Stimulated activated memory B cell treated with anti-CD40 and anti-IgM and Interleukin-4, amounts not matched to agents 10 μg/mL and 1 μg/mL and 100 μg/mL, for 72 hours (primary cell): ENCODE measurements at regions not wholly inside any gene's neighbourhood (a gene's known extent, or its start where the extent isn't known, plus 50 kb on each side); places are given as distances from the start of the nearest gene placed in this dataset.

Source experiments
- ATAC-seq: fragments of 150-1000 bp; cut with Tn5 transposase; 2 replicates; pipeline ENCODE4 v1.10.0; 2021
- H3K27ac Mint-ChIP-seq: one replicate; pipeline ENCODE4 v1.8.0; 2022; ENCODE audit warnings: mild to moderate bottlenecking, mixed read lengths
- H3K27me3 Mint-ChIP-seq: one replicate; pipeline ENCODE4 v1.8.0; 2022; ENCODE audit warnings: mixed read lengths
- H3K36me3 Mint-ChIP-seq: one replicate; pipeline ENCODE4 v1.8.0; 2022; ENCODE audit warnings: mixed read lengths
- H3K4me1 Mint-ChIP-seq: one replicate; pipeline ENCODE4 v1.8.0; 2022; ENCODE audit warnings: mixed read lengths
- H3K4me3 Mint-ChIP-seq: one replicate; pipeline ENCODE4 v1.8.0; 2022; ENCODE audit warnings: mild to moderate bottlenecking, moderate library complexity, mixed read lengths
- H3K9me3 Mint-ChIP-seq: one replicate; pipeline ENCODE4 v1.8.0; 2022; ENCODE audit warnings: mixed read lengths

GRCh38 chr14:38143170-38143569 lies 64.5 kb upstream of the SSTR1 start:
- Mint-ChIP-seq H3K4me1 (no peaks in the 10 kb centered on the region), H3K27ac (no peak overlapping the region), H3K36me3 (no peaks in the 10 kb centered on the region), H3K9me3 (peaks cover 9% of the 10 kb centered on the region), H3K4me3 (no peak overlapping the region), H3K27me3 (no peaks in the 10 kb centered on the region)
- no peak for ATAC-seq

GRCh38 chr14:38143659-38144505 lies 63.8 kb upstream of the SSTR1 start:
- Mint-ChIP-seq H3K27me3 (no peaks in the 10 kb centered on the region), H3K9me3 (peaks cover 9% of the 10 kb centered on the region), H3K27ac (no peak overlapping the region), H3K4me3 (no peak overlapping the region), H3K36me3 (no peaks in the 10 kb centered on the region), H3K4me1 (no peaks in the 10 kb centered on the region)
- ATAC-seq, result no peak

- H3K4me3 Mint-ChIP-seq, result no peak overlapping the region
- no peak overlapping the region for H3K27ac Mint-ChIP-seq
- H3K27me3 Mint-ChIP-seq, result no peaks in the 10 kb centered on the region
- no peaks in the 10 kb centered on the region for H3K36me3 Mint-ChIP-seq
- ATAC-seq, result no peak
- no peaks in the 10 kb centered on the region for H3K4me1 Mint-ChIP-seq
- H3K9me3 Mint-ChIP-seq, result peaks cover 9% of the 10 kb centered on the region
Observed at GRCh38 chr14:38145142-38145541, 62.6 kb upstream of the SSTR1 start.

GRCh38 chr14:38150075-38150474 lies 57.6 kb upstream of the SSTR1 start:
- H3K4me3 Mint-ChIP-seq, result no peak overlapping the region
- no peak for ATAC-seq
- H3K27me3 Mint-ChIP-seq, result no peaks in the 10 kb centered on the region
- H3K27ac Mint-ChIP-seq, result no peak overlapping the region
- H3K36me3 Mint-ChIP-seq, result no peaks in the 10 kb centered on the region
- no peaks in the 10 kb centered on the region for H3K4me1 Mint-ChIP-seq
- H3K9me3 Mint-ChIP-seq, result peaks cover 6% of the 10 kb centered on the region
